ENCODE measurements at regions not wholly inside any gene's neighbourhood (a gene's known extent, or its start where the extent isn't known, plus 50 kb on each side); places are given as distances from the start of the nearest gene placed in this dataset.
"Not testable (repeated sequence)": the region's sequence is repeated elsewhere in the genome, so short reads cannot be mapped to it uniquely, and the experiment has no call there.

DNA sequence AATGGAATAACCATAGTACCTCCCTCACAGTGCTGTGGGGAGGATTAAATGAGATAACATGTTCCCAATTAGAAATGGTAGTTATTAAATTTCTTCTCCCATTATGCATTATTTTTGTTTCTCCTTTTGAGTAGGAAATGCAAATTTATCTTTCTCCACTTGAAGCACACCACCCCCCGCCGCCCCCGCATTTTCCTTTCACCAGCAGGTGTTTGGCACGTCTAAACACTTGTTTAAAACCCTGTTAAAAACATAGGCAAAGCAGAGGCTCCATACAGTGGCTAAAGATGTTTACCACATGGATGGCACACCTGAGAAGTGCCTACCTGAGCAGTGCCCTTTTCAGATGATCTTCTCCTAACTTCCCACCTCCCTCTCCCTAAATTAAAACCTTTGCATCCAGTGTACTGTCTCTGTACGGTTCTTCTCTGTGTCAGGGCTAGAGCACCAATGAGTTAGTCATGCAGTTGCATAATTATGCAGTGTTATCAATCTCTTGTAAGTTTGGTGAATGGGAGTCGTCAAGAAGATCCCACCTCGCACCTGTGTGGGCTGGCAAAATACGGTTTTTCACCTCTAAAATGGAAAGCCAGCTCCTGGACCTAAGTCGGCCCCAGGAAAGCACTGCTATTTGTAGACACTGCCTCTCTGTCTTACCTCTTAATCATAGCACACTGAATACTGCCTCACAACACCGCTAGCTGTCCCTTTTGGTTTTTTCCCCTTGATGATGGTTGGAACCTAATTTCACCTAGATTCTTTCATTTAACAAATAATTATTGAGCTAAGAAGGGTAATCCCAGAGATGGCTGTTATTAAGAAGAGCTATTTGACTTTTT is 122.0 kb downstream of the CT47B1 start:
- DNase-seq (ENCODE audit: low read depth): no peak

DNA sequence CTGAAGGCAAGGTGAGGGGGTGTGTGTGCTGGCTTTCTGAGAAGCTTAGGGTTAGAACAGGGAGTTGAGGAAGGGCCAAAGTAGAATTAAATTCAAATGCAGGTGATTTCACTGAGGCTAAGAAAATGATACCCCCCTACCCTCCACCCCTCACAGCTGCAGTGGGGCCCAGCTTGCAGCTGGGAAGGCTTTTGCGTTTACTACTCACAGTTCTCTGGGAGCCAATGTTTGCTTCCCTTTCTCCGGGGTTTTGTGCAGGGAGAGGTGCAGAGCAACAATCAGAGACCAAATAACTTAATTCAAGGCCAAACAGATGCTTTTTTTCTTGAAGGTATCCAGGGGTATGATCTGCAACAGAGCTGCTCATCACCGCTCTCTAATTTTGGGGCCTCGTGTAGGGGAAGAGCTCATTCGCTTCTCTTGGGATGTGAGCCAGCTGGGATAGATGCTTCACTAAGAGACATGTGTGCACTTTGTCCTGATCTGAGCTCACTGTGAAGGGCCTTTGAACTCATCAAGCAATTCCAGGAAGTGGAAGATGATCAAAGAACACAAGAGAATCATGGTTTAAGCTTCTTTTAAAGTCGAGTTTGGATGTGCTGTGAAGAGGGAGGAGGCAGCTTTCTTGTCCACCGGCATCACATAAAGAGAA is 122.7 kb upstream of the C1GALT1C1 start:
- no peak for DNase-seq (ENCODE audit: low read depth)

DNA sequence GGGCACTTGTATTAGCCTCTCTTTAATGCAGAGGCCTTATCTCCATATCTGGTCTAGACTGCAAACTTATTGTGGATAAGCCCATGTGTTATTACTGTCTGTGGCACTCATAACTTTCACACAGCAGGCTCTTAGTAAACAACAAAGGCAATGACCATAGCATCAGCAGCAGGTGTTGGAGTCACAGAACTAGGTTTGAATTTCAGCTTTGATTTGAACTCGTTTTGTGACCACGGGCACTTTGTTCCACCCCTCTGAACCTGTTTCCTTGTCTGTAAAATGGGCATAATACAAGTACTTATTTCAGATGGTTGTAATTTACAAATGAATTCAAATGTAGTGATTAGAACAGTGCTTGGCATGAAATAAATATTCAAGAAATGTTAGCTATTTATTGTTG is 121.8 kb upstream of the C1GALT1C1 start:
- no peak for DNase-seq (ENCODE audit: low read depth)

DNA sequence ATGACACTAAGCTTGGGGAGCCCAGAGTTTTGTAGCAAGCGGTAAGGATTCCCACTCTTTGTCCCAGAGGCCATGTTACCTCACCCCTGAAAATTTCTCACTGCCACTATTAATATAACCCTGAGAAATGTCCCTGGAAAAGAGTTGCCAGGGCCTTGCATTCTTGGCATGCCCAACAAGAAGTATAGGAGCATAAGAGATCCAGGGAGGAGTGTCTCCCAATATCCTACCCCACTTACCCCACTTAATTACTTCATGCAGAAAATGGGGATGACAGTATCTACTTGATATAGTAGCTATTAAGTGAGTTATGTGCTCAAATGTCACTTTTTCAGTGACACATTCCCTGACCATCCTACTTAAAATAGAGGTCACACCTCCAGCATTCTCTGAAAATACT is 120.5 kb upstream of the C1GALT1C1 start:
- no peak for DNase-seq (ENCODE audit: low read depth)

DNA sequence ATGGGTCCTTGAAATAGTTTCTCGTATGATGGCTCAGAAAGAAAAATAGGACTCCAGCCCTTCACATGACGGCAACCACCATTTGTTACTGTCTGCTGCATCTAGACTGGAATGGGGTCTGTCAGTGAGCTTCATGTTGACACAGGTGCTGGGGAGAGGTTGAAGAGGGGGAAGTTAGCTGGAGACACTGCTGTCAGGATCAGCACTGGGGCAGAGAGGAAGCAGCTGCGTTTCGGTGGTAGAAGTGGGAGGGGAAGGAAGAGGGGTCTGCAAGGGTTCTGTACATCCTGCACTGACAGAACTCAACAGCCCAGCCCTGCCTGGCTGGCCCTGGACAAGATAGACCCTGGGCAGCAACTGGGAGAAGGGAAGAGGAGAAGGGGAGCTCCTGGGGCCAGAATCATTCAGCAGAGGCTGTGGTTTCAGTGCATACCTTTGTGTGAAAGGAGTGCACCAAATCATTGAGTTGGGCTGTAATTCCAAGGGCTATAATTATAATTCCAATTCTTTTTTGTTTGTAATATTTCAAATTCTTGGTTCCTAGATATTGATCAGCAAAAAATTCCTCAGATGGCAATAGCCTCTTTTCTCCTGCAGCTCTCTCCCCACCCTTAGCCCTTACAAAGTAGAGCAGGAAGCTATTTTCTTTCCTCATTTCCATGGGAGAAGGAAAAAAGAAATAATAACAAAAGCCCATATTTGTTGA is 119.4 kb upstream of the C1GALT1C1 start:
- no peak for DNase-seq (ENCODE audit: low read depth)

DNA sequence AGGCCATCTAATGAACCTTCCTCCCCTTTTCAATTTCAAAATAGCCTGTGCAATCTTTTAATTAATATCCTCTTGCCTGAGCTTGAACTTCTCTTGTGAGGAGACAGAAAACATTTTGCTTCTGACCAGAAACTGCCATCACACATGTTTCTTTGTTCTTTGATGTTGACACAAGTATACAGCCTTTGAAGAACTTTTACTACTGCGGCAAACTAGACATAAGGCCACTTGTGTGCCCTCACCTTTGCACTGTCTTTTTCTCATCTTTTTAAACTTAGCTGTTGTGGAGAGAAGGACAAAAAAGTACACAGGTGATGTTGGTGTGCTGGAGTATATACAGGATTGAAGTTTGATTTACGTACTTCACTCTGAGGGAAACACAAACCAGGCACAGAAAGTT is 116.3 kb upstream of the C1GALT1C1 start:
- no peak for DNase-seq (ENCODE audit: low read depth)

DNA sequence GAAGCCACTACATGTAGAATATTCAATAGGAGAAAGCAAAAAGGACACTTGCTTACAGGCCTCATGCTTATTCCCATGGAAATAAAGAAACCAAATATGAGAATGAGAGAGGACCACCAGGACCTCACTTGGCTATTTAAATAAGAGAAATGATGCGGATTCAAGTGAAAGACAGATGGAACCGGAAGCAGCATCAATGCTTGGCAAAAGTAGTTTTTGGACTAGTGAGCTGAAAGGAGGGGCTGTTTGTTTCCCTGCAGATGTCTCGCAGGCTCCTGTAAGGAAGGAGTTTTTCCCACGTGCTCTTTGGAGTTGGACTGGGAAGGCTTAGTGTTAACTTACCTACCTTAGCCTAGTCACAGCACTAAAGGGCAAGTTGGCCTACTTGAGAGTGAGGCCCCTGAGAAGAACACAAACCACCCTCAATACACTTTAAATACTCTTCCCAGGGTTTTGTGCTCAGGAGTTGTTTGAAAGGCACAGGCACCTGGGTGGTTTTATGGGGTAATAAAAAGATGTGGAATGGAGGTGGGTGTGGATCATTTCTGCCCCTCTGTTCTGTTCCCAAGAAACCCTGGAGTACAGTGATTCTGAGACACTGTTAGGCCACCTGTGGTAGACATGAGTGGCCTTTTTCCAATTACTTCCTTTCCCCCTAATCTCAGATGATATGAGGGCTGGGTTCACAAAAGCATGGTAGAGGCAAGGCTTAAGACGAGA is 113.3 kb upstream of the C1GALT1C1 start:
- no peak for DNase-seq (ENCODE audit: low read depth)

DNA sequence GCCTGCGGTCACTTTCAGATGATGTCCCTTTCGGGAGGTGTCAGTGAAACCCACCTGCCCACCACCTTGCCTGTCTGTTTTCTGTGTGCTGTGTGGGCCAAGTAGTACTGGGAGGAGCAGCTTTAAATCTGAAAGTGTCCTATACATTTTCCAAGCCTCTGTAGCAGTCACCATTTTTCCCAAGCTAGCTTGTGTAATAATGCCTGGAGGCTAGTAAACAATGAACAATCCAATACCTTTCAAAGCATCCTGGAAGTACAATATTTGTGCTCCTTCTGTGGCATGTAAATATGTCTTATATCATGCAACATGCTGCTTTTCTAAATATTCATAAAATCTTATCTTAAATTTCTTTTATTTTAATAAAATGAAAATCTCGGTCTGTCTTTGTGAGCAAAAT is 111.6 kb upstream of the C1GALT1C1 start:
- no peak for DNase-seq (ENCODE audit: low read depth)

DNA sequence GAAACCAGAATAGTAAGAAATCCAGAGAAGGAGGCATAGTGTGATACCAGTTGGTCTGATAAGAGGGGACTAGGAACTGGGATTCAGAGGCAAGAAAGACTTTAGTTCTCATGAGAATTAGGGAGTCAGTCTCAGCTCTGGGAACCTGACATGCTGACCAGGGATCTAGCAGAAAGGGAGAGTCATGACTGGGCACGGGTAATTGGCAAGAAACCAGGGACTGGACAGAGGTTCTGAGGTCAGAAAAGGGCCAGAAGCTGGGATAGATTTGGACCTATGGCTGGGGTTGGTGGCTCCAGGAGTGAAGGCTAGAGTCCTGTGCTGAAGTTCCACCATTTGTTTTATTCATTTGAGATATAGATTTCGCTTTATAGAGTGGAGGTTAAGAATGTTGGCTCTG is 110.2 kb upstream of the C1GALT1C1 start:
- DNase-seq (ENCODE audit: low read depth): no peak

DNA sequence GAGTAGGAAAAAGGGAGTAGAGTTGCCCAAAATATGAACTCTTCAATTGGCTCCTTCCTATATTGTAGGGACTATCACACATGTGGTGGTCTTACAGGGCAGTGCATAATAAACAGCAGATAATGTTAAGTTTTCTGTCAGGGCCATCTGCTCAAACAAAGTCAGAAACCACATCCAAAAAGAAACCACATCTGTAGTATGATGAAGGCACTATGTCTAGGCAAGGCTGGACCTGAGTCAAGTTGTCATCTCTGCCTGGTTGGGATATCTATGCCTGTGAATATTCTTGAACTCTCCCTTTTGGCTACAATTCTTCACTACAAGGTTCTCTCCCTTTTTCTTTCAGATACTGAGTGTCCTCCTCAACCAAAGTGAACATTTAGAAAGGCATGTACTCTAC is 109.4 kb upstream of the C1GALT1C1 start:
- DNase-seq (ENCODE audit: low read depth): no peak

DNA sequence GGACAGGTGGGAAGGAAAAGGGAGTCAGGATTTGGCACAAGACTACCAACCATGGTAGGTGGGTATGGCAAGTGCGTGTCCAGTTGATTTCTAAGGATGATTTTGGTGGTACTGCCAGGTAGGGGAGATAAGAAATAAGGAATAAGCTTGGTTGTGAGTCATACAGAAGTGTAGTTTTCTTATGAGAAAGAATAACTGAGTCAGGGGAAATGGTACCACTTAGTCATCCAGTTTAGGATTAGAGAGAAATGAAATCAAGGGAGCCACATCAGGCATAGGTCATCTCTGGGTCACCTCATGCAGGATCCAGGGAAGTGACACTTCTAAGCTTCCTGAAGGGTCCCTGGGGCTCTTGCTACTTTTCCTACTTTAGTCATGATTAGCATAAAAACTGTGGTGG is 107.1 kb upstream of the C1GALT1C1 start:
- no peak for DNase-seq (ENCODE audit: low read depth)

DNA sequence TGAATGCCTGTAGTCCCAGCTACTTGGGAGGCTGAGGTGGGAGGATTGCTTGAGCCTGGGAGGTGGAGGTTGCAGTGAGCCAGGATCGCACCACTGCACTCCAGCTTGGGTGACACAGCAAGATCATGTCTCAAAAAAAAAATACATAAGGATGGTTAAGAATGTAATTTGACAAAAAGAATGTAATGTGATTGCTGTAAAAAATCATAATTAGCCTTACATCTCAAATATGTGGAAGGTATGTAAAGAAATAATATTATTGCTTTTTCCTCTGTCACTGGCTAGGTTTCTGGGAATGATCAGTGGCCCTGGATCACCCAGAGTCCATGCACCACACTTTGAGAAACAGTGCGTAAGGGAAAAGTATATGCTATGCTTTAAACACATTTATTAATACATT is 106.1 kb upstream of the C1GALT1C1 start:
- no peak for DNase-seq (ENCODE audit: low read depth)

DNA sequence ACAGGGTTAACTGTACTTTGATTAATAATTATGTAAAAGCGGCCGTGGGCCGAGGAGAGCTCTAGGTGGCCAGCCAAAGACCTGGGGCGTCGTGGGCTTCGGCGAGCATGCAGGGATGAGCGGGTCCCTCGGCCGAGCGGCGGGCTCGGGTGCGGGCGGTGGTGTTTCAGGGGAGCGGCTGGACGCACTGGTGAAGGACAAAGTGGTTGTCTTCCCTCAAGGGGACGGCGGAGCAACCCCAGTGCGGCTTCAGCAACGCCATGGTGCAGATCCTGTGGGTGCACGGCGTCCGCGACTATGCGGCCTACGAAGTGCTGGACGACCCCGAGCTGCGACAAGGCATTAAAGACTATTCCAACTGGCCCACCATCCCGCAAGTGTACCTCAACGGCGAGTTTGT is 103.0 kb upstream of the C1GALT1C1 start:
- DNase-seq (ENCODE audit: low read depth): no peak

DNA sequence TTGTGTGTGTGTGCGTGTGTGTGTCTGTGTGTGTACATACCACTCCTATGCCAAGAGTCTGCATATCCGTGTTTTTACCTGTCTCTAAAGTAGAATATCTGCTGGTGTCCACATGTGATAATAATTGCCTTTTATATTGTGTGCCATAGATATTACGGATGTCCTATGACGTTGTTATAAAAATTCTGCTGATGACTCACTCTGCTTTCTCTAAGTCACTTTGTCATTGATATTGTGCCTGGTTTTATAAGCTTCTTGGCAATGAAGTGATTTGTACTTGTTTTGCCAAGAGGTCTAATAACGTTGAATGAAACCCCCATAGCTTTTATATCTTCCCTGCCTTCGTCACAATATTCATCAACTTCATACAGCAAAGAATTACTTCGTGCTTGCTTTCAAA is 102.6 kb upstream of the C1GALT1C1 start:
- DNase-seq (ENCODE audit: low read depth): no peak

DNA sequence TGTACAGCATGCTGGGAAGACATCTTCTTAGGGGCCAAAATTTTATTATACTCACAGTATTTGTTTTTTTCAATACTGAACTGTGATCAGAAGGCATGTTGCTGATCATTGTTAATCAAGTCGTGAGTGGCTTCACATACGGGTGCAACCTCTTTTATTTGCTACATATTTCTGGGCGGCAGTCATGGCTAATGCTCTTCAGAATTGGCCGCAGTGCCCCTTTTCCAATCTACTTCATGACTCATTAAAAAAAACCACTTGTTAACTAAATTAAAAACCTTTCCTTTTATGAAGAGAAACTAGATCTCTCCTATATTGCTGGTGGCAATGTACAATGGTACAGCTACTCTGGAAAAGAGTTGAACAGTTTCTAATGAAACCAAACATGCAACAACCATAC is 101.5 kb upstream of the C1GALT1C1 start:
- no peak for DNase-seq (ENCODE audit: low read depth)

DNA sequence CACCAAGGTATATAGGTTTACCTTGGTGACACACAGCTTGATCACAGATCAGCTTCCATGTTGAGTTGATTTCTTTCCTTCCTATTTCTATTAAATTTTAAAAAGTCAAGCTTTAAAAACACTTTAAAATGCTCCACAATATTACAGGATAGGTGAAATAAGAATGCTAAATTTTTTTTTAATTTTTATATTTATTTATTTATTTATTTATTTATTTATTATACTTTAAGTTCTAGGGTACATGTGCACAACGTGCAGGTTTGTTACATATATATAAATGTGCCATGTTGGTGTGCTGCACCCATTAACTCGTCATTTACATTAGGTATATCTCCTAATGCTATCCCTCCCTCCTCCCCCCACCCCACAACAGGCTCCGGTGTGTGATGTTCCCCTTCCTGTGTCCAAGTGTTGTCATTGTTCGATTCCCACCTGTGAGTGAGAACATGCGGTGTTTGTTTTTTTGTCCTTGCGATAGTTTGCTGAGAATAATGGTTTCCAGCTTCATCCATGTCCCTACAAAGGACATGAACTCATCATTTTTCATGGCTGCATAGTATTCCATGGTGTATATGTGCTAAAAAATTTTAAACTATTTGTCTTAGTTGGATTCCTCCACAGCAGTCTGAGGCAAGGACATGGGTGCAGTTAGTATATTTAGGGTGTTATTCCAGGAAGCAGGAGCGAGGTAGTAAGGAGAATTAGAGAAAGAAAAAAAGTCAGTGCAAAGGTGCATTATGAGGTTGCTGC is 99.8 kb upstream of the C1GALT1C1 start:
- not testable (repeated sequence) for DNase-seq (ENCODE audit: low read depth)

DNA sequence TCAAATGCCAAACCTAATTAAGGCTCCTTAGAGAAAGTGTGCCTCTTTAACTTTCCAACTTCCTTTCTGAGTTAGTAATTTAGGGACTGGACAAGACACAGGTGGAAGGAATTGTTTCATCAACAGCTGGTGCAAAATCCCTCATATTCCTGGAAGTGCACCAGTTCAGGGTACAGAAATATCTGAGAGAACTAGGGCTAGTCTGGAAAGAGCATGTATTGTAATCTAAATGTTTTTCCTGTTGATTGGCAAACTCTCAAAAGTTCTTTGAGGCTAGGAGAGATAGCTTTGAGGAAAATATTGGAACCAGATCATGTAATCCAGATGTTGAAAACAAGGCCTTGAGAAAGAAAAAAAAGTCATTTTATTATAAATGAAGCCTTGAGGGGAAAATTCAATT is 98.1 kb upstream of the C1GALT1C1 start:
- DNase-seq (ENCODE audit: low read depth): no peak

DNA sequence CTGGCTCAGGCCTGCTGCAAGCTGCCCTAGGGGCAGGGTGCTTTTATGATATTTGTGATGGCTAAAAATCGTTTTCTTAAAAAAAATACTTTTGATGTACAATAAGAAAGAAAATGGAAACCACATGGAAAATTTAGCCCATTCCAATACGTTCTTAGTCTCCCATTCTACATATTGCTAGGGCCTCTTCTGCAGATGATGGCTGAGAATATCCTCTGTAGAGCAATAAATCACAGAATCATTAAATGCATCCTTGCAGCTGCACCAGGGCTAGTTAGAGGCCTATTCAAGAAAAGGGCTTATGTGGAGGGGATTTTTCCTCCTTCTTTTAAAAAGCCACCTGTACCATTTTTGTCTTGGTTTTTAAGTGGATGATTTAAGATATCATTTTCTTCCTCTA is 97.6 kb upstream of the C1GALT1C1 start:
- DNase-seq (ENCODE audit: low read depth): no peak

DNA sequence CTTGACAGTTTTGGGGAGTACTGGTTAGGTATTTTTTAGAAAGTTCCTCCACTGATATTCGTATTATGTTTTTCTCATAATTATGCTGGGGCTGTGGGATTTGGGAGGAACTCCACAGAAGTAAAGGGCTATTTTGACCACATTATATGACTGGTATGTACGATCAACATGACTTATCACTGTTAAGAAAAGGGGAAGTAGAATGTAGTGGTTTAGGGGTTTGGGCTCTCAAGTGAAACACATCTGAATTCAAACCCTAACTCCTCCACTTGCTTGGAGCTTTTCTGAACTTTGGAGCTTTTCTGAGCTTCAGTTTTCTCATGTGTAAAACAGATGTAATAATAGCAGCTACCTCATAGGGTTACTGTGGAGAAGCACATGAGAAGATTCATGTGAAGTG is 96.4 kb upstream of the C1GALT1C1 start:
- no peak for DNase-seq (ENCODE audit: low read depth)

DNA sequence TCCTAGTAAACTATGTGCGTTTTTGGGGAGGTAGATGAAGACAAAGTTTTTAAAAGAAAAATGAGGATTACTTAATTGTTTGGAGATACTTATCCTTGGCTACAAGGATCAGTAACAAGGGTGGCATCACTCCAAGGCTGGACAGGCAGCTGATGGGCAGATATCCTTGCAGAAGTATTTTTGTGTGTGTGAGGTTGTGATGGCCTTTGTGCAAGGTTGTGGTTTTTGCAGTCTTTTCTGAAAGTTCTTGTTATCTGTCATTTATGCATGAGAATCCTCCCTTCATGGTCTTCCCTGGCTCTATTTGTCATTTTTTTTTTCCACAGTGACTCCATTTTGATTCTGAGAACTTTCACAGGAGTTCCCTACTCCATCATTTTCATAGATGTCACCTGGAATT is 96.0 kb upstream of the C1GALT1C1 start:
- DNase-seq (ENCODE audit: low read depth): no peak

DNA sequence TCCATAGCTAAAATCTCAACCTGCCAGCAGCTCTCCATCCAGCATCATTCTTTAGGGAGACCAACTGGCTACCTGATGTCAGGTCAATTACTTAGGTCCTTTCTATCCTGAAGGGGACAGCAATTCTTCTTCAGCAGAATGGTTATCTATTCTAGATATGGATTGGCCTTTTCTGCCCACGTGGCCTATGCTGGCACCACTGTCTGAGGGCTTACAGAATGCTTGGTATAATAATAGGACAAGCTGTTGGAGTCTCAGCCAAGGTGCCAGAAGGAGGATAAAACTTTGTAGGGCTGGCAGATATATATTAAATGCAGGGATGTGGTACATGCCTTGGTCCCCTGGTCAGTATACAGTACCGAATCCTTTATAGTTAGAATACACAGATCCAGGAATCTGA is 89.8 kb upstream of the C1GALT1C1 start:
- no peak for DNase-seq (ENCODE audit: low read depth)

DNA sequence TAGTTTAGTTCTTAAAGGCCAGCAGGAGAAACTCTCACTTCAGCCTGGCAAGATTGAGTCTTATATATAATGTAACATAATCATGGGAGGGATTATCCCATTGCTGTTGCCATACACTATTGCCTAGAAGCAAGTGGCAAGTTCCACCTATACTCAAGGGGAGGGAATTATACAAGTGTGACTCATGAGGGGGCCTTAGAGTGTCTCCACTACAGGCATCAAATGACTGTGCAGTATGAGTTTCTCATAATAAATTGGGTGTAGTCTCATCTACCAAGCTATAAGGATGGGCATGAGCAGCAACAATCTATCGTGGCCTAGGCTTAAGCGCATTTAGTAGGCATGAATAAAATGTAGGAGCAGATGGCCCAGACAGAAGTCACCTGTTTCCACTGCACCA is 89.1 kb upstream of the C1GALT1C1 start:
- no peak for DNase-seq (ENCODE audit: low read depth)
